OCI-LY3 (cell line): ENCODE measurements at regions not wholly inside any gene's neighbourhood (a gene's known extent, or its start where the extent isn't known, plus 50 kb on each side); places are given as distances from the start of the nearest gene placed in this dataset.

Source experiments
- EZH2phosphoT487 ChIP-seq: fragments of 200-600 bp; shearing (Covaris generic); IDR thresholded peaks from 2 replicates; pipeline ENCODE4 v1.6.1; 2018; ENCODE audit warnings: antibody characterized with exemption, mixed run types, low read depth
- TF ChIP-seq, protein P1 (sequence below): fragments of 200-600, 300-600 bp; sonication (generic); IDR thresholded peaks from 2 replicates; pipeline ENCODE4 v1.5.1; 2014; ENCODE audit warnings: antibody characterized with exemption, low read length, low read depth

GRCh38 chr7:127514499-127514898 is 70.9 kb downstream of the GCC1 start:
- TF ChIP-seq, protein P1, sequence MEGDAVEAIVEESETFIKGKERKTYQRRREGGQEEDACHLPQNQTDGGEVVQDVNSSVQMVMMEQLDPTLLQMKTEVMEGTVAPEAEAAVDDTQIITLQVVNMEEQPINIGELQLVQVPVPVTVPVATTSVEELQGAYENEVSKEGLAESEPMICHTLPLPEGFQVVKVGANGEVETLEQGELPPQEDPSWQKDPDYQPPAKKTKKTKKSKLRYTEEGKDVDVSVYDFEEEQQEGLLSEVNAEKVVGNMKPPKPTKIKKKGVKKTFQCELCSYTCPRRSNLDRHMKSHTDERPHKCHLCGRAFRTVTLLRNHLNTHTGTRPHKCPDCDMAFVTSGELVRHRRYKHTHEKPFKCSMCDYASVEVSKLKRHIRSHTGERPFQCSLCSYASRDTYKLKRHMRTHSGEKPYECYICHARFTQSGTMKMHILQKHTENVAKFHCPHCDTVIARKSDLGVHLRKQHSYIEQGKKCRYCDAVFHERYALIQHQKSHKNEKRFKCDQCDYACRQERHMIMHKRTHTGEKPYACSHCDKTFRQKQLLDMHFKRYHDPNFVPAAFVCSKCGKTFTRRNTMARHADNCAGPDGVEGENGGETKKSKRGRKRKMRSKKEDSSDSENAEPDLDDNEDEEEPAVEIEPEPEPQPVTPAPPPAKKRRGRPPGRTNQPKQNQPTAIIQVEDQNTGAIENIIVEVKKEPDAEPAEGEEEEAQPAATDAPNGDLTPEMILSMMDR = peak; percentile 48
- no peak for TF ChIP-seq EZH2phosphoT487
